GM19395 (cell line): ENCODE measurements at regions not wholly inside any gene's neighbourhood (a gene's known extent, or its start where the extent isn't known, plus 50 kb on each side); places are given as distances from the start of the nearest gene placed in this dataset.

Experiments
- ATAC-seq: cut with Tn5 transposase; IDR thresholded peaks from one replicate; pipeline ENCODE4 v1.9.1; 2021; ENCODE audit warnings: mild to moderate bottlenecking, moderate library complexity; ENCODE audit not compliant: unreplicated experiment

- ATAC-seq: no peak
Measured at GRCh38 chr1:47551971-47552528, 114.2 kb downstream of the FOXD2 start.

- no peak for ATAC-seq
Measured at GRCh38 chr1:47554082-47554481, 116.2 kb downstream of the FOXD2 start.

DNA sequence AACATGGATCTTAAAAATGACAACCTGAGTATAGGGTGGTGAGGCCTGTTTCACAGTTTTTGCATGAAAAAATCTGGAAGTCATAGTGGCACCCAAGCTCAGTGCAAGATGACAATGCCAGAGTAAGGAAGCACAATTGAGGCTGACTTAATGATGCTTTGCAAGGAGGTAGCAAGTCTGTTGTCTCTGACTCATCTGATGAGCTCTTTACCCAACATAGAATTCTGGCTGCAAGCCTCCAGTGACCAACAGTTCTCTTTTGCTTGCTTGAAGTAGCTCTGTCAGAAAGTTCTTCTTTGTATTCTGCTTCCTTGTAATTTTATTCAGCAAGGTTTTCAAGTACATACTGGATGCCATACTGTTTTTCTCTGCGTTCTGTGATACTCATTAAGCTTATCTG lies 117.1 kb downstream of the FOXD2 start:
- no peak for ATAC-seq

- no peak for ATAC-seq
Measured at GRCh38 chr1:47555306-47555705, 117.5 kb downstream of the FOXD2 start.

- no peak for ATAC-seq
Measured at GRCh38 chr1:47555841-47556560, 118.2 kb downstream of the FOXD2 start.

DNA sequence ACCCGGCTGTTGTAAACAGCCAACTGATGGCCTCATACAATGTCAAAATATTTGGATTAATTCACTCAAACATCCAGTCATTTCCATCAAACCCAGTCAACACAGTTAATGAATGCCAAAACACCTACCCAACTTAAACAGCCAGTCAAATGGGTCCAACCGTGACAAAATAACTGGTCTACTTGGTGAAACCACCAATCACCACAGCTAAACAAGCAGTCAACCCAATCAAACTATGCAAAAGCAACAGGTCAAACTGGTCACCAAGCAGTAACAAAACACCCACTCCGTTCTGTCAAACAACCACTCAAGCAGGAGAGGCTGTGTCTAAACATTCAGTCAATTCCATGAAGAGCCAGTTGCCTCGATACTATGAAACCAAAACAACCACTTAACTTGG lies 119.2 kb downstream of the FOXD2 start:
- ATAC-seq: no peak

- no peak for ATAC-seq
Measured at GRCh38 chr1:47558601-47559593, 121.1 kb downstream of the FOXD2 start.

DNA sequence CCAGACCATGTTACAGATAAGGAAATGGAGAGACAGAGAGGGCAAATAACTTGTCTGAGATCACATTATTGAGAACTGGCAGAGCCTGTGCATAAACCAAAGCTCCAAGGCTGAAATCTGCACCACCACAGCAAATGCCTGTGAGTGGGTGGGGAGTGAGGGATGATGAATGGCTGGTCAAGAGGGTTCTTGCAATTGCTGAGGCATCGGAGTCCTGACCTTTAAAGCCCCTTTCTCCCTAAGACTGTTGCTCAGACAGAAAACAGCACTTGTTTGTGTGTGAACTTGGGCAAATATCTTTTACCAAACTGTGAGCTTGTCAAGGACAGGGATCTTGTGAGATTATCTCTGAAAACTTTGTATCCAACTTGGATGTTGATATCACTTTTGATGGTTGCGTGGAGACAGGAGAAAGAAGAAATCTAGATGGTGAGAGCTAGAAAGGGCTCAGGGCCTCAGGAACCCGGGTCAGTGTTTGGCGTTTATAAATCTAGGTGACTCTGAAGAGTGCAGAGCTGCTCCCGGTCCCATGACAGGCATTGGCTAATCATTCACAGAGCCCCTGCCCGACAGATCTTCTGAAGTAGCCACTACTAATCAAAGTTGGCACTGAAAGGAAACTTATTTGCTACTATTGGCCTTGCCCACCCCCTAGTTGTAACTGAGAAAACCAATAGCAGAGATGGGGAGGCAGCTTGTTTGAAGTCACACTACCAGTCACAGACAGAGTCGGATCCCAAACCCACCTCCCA lies 122.3 kb downstream of the FOXD2 start:
- ATAC-seq: no peak

- no peak for ATAC-seq
Measured at GRCh38 chr1:47561523-47562007, 123.7 kb downstream of the FOXD2 start.

GRCh38 chr1:47562147-47562546 lies 124.3 kb downstream of the FOXD2 start:
- ATAC-seq: no peak

DNA sequence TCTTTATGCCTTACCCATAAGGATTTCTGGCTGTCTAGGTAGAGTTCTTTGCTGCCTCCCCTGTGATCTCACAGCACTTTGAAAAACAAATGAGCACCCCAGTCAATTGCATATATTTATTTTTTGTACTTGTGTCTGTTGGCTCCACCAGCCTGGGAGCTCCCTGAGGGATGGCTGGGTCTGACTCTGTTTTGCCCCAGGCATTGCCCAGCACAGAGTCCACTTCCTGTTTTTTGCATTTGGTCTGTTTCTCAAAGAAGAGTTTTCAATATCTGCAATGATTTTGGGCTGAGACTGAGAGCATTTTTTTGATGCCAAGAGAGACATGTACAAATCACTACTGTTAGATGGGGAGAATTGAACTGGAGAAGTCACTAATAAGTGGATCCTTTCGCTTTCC lies 125.0 kb downstream of the FOXD2 start:
- ATAC-seq: no peak

DNA sequence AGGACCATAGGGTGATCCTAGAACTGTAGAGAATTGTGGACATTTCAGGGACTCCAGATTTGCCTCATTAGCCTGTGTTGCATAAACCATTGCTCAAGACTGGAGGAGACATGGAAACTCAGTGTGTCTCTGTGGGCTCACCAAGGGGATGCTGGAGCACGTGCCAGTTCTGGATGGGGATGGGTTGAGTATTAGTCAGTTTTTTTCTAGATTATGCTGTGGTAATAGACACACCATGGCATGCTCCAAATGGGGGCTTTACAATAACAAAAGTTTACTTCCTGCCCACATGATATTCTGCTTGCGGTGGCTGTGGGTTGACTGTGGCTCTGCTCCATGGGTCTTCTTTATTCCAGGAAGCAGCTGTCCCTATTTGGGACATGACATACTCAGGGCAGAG lies 125.4 kb downstream of the FOXD2 start:
- ATAC-seq: no peak

DNA sequence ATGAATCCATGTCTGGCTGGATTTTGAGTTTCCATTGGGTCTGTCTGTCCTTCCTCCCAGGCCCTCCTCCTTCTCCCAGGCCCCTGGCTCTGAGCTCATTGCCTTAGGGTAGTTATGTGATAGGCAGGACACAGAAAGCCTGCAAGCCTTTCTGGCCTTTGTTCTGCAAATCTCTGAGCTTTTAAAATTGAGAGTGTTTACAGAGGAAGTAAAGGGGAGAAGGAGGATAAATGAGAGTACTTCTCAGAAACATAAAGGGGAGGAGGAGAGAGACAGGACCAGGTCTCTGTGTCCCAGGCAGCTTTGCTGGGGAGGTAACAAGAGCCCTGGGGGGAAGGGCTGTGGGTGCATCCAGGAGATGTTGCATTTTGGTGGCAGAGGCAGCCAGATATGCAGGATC lies 126.7 kb downstream of the FOXD2 start:
- ATAC-seq: no peak

DNA sequence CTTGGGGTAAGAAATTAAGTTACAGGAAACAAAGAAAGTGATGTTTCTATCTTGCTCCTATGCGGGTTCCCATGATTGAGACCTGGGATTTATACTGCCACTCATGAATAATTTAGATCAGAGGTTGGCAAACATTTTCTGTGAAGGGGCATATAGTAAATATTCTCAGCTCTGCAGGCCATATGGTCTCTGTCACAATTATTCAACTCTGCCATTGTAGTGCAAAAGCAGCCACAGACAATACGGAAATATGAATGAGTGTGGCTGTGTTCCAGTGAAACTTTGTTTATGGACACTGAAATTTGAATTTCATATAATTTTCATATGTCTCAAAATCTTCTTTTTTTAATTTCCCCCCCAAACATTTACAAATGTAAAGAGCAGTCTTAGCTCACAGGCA lies 127.2 kb downstream of the FOXD2 start:
- ATAC-seq: no peak

DNA sequence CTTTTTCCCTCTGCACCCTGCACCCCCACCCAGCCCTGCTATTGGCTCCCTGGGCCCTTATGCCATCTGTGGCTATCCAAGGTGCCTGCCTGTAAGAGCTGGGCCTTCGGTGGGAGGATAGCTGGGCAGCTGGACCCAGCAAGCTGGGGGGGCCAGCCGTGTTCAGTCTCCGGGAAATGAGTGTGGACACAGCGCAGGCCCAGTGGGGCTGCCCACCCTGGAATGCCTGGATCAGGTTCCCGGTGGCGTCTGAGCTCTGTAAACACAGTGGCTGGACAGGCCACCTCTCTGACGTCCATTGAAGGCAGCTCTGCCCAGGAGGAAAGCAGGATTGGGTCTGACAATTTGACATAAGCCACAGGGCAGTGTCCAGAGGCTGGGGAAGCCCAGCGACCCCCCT lies 127.8 kb downstream of the FOXD2 start:
- no peak for ATAC-seq

DNA sequence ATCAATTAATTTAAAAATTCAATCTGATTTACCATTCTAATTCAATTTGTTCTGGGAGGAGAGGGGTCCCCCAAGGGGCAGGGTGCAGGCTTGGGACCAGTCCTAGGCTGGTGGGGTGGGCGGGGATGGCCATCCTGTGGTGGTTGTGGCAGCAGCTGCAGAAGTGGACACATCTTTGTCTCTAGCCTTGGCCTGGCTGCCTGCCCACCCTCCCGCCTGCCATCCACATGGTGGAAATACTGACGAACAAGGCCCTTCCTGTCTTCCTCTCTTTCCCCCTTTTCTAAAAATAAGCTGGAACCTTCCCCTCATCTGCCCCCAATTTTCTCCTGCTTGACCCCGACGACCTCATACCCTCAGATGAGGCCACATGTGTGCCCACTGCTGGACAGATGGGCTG lies 130.9 kb downstream of the FOXD2 start:
- ATAC-seq: no peak

GRCh38 chr1:47569261-47569660 lies 131.4 kb downstream of the FOXD2 start:
- no peak for ATAC-seq

- ATAC-seq: no peak
Measured at GRCh38 chr1:47569681-47570470, 132.0 kb downstream of the FOXD2 start.

DNA sequence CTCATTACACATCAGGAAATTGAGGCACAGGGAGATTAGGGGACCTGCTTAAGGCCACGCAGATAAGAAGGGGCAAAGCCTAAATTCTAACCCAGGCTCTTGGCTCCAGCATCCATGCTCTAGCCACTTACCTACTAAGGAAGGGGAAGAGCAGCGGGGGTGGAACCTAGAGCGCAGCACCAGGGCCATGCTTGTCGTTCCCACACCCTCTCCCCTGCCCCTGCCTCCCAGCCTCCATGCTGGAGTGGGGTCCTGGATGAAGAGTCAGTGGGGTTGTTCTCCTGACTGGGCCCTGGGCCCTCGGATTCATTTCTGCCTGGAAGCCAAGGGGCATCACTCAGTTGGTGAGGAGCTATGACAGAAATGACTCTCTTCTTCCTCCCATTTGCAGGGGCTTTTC lies 133.3 kb downstream of the FOXD2 start:
- ATAC-seq: no peak

GRCh38 chr1:47571952-47572351 lies 134.1 kb downstream of the FOXD2 start:
- ATAC-seq: no peak
